NOMO-1 treated with dmso at 0.1 percent for 144 hours (cell line): ENCODE measurements at regions not wholly inside any gene's neighbourhood (a gene's known extent, or its start where the extent isn't known, plus 50 kb on each side); places are given as distances from the start of the nearest gene placed in this dataset.
"Not testable (repeated sequence)": the region's sequence is repeated elsewhere in the genome, so short reads cannot be mapped to it uniquely, and the experiment has no call there.

Source experiments
- DNase-seq: peaks from one replicate; lab custom pipeline; 2025; ENCODE audit not compliant: unreplicated experiment; lab: John Stamatoyannopoulos, UW

GRCh38 chr3:177906126-177906511 lies 630.1 kb upstream of the KCNMB2 start:
- DNase-seq: no peak

DNA sequence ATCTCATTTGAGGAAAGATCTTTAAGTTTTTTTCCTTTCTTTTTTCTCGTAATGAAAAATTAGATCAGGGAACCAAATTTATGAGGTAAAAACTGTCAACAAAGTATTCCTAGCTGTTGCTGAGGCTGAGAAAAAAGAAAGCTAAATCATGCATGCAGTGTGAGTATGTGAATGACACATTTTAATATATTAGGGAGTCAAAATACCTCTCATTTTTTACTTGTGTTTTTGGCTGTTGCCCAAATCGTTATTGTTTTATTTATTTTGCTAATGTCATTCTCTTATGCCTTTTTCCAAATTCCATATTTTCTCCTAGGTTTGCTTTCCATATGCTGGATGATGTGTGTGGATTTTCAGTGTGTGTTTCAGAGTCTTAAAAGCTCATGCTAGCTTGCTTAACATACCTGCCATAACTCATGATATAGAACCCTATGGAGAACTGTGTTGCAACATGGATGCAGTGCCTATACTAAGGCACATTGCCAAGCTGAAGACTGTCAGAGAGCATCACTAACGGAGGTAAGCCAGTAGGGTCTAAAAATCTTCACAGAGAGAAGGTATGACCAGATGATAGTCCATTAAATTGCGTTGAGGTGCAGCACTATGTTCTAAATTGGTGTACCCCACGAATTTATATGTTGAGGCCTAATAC lies 629.5 kb upstream of the KCNMB2 start:
- no peak for DNase-seq

- not testable (repeated sequence) for DNase-seq
Observed at GRCh38 chr3:177909530-177909929, 626.7 kb upstream of the KCNMB2 start.

DNA sequence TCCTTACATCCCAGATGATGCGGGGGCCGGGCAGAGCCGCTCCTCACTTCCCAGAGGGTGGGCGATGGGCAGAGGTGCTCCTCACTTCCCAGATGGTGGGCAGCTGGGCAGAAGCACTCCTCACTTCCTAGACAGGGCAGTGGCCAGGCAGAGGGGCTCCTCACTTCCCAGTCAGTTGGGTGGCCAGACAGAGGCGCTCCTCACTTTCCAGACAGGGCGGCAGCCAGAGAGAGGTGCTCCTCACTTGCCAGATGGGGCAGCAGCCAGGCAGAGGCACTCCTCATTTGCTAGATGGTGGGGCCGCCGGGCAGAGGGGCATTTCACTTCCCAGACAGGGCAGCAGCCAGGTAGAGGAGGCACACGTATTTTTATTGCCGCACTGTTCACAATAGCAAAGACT lies 622.0 kb upstream of the KCNMB2 start:
- DNase-seq: no peak

GRCh38 chr3:177916461-177916860 lies 619.8 kb upstream of the KCNMB2 start:
- no peak for DNase-seq

GRCh38 chr3:177917234-177917861 lies 618.9 kb upstream of the KCNMB2 start:
- DNase-seq: no peak

GRCh38 chr3:177921153-177921552 lies 615.1 kb upstream of the KCNMB2 start:
- no peak for DNase-seq

- no peak for DNase-seq
Observed at GRCh38 chr3:177924261-177924660, 612.0 kb upstream of the KCNMB2 start.

DNA sequence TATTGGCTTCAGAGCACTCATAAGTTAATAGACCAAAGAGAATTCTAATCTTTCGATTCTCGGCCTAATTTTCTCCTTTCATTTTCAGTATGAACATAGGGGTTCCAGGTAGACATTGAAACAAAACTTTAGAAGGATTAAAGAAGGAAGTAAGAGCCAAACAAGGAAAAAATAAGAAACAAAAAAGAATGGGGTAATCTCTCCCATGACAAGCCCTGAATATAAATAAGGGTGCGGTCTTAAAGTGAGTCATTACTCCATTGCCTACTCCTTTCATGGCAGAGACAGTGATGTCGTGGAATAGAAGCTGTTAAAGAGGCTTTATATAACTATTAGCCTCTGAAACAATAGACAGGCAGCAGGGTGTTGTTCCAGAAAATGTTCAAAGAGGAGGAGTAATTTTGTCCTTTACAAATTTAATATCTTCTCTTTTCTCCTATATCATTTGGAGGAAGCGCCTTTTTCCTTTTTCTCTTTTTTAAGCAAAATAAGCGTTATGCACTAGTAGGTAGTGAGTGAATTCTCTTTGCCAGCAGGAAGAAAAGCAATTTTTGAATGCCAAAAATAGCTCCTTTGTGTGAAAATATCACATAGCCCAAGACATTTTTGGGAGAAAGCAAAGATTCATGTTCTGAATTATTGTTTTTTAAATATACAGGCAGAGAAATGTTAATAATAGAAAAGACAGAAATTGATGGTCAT lies 607.9 kb upstream of the KCNMB2 start:
- peak; percentile 65 for DNase-seq

GRCh38 chr3:177929310-177929709 lies 606.9 kb upstream of the KCNMB2 start:
- no peak for DNase-seq

DNA sequence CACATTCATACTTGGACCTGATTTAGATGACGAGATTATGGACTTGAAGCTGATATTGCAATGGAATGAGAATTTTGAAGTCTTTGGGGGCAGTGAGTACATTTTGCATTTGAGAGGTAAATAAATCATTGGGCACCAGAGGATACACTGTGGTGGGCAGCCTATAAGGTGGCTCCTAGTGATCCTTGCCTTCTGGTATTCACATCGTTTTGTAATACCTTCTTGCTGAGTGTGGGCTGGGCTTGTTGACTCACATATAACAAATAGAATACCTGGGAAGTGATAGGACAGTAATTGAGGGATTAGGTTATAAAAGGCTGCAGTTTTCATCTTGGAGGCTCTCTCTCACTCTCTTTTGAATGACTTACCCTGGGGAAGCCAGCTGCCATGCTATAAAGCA lies 605.5 kb upstream of the KCNMB2 start:
- DNase-seq: no peak

DNA sequence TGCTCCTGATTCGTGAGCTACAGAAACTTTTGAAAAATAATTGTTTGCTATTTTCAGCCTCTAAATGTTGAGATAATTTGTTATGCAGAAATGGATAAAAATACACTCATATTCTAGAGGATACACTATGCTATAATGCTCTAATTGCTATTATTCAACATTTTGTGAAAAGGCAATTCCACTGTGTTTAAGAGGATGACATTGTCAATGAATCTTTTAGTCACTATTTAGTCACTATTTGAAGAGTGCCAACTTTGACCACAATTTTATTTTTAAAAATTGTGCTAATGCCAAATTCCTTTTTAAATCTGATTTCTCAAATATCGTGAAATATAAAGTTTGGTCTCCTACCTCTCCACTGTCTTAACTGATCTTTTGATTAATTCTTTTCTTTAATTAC lies 604.9 kb upstream of the KCNMB2 start:
- DNase-seq: no peak

GRCh38 chr3:177932346-177932745 lies 603.9 kb upstream of the KCNMB2 start:
- no peak for DNase-seq

DNA sequence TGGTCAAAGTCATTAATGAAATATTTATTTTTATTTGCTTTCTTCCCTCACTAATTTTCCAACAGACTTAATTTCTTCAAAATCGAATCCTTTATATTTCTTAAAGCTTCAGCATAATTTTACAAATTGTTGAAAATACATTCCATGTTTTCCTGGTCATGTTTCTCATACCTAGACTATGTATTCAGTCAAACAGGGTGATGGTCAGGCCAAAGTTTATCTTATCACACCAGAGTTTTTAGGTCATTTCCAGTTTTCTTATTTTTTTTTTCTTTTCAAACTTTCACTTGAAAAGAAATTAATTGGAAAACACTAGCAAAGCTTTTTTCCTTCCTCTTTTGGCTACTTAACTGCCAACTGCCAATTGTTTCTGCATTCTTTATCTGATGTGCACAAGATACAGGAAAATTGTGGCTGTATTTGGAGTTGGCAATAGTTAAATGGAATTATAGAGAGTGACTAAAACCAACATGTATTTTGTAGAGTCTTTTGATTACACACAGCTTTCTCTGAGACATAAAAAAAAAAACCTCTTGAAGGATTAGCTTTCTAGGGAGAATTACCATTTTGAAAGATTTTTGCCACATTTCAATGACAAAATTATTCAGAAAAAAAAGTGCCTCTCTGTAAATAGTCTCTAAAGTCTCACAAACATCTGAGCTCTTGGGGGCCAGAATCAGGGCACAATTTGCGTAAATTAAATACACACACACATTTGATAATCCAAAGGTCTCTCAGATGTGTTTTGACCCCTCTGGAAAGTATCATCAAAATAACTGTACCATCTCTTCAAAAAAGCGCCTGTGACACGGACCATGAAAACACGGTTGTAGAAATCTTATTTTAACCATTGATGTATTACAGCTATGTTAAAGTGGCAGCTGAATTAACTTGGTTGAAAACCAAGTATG lies 603.2 kb upstream of the KCNMB2 start:
- peak; percentile 43 for DNase-seq

GRCh38 chr3:177934001-177934891 lies 602.0 kb upstream of the KCNMB2 start:
- no peak for DNase-seq

DNA sequence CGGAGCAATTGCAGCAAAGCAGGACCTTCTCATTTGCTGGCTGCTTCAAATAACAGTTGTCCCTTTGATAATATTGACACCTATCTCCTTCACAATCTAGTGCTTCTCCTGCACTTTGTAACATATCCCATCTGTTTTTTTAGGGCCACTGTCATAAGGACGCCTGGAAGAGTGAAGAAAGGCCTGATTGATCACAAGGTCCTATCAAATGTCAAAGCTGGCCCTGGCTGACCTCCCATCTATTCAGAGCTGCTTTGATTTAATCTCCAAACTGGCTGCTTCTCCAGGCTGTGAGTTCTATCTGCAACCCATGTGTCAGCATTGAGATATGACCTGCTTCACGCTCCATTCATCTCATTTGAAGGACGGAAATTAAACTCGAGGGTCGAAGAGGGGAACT lies 601.2 kb upstream of the KCNMB2 start:
- DNase-seq: no peak

- no peak for DNase-seq
Observed at GRCh38 chr3:177936721-177937120, 599.5 kb upstream of the KCNMB2 start.

DNA sequence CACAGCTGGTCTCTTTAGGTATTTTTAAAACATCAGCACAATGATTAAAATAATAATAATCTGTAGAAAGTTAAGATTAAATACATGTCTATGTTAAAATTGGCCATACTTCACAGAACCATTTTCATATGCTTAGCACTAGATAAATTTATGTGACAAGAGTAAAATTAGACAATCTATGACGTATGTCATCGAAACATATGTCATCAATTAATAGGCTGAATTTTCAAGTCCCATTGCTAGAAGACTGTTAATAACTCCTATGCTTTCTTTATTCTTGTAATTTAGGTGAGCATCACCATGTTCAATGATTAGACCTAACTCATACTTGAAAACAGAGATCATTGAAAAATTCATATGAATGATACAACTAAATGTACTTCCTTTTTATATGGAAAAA lies 593.3 kb upstream of the KCNMB2 start:
- no peak for DNase-seq

GRCh38 chr3:177944228-177944661 lies 592.0 kb upstream of the KCNMB2 start:
- DNase-seq: peak; percentile 62

DNA sequence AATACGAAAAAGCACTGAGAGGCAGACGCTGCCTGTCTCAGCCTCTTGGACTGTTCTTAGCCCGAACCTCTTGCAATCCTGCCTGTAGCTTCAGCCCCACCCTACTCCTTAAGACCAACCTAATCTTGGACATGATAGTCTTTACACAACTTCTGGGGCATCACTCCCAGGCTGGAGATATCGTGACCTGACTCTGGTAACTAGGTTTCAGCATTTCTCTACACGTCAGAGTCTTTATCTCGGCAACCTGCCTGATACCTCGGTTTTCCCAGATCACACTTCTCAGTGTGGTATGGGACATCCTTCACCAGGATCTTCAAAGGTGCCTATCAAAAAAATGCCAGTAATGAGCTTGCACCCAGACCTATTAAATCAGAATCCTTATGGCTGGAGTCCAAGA lies 590.2 kb upstream of the KCNMB2 start:
- DNase-seq: no peak
